GM21619 (cell line): ENCODE measurements at regions not wholly inside any gene's neighbourhood (a gene's known extent, or its start where the extent isn't known, plus 50 kb on each side); places are given as distances from the start of the nearest gene placed in this dataset.
"Not testable (repeated sequence)": the region's sequence is repeated elsewhere in the genome, so short reads cannot be mapped to it uniquely, and the experiment has no call there.

Experiments used
- ATAC-seq: cut with Tn5 transposase; IDR thresholded peaks from one replicate; pipeline ENCODE4 v1.9.1; 2021; ENCODE audit not compliant: unreplicated experiment

DNA sequence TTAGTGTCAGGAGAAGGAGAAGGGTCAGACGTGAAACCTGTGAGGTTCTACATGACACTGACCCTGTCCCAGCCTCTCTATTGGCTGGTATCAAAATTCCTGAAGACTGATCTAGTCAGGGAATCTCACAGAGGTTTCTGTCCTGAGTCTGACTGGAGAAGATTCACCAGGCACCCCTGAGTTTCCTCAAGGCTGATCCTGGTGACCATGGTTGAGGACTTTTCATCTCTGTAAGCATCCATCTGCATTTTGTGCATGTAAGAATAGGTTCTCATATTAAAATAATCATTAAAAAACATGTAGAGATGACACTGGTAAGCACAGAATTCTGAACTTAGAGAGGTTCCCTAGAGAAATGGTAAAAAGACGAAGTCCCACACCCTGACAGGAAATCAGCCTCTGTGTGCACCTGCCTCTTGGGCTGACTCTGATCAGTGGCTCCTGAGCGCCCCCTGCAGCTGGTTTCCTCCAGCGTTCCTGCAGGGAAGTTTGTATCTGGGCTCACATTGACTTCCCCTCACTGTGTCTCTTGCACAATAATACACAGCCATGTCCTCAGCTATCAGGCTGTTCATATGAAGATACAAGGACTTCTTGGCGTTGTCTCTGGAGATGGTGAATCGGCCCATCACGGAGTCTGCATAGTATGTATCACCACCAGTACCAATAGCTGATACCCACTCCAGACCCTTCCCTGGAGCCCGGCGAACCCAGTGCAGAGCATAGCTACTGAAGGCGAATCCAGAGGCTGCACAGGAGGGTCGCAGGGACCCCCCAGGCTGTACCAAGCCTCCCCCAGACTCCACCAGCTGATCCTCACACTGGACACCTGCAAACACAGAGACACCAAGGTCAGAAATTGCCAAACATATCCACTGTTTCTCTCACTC lies 991.9 kb downstream of the TMEM121 start:
- ATAC-seq, result no peak

- not testable (repeated sequence) for ATAC-seq
Measured at GRCh38 chr14:106522118-106522517, 995.7 kb downstream of the TMEM121 start.

GRCh38 chr14:106522990-106523389 lies 996.6 kb downstream of the TMEM121 start:
- ATAC-seq, result no peak

GRCh38 chr14:106528717-106529116 lies 1002.3 kb downstream of the TMEM121 start:
- no peak for ATAC-seq

DNA sequence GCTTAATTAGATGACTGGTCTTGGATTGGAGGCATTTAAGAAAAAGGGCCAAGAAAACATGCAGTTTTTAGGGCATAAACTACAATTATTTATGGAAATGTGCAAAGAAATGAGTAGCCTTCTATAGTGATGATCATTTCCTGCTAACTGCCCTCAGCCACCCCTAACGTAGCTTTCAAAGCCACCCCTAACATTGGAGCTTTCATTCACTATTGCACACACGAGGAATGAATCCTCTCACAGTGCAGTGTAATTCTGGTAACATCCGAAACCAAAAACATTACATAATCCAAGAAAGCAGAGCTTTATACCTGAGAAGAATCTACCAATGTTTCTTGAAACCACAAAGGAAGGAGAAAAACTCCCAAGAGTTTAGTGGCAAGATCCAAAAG lies 1003.6 kb downstream of the TMEM121 start:
- no peak for ATAC-seq

GRCh38 chr14:106530423-106531107 lies 1004.2 kb downstream of the TMEM121 start:
- ATAC-seq, result peak; percentile 81

GRCh38 chr14:106537597-106537996 lies 1011.2 kb downstream of the TMEM121 start:
- not testable (repeated sequence) for ATAC-seq

- ATAC-seq, result no peak
Measured at GRCh38 chr14:106538201-106538600, 1011.8 kb downstream of the TMEM121 start.

GRCh38 chr14:106547735-106548434 lies 1021.5 kb downstream of the TMEM121 start:
- no peak for ATAC-seq

- ATAC-seq, result no peak
Measured at GRCh38 chr14:106549064-106549463, 1022.7 kb downstream of the TMEM121 start.

GRCh38 chr14:106551265-106551664 lies 1024.9 kb downstream of the TMEM121 start:
- no peak for ATAC-seq

DNA sequence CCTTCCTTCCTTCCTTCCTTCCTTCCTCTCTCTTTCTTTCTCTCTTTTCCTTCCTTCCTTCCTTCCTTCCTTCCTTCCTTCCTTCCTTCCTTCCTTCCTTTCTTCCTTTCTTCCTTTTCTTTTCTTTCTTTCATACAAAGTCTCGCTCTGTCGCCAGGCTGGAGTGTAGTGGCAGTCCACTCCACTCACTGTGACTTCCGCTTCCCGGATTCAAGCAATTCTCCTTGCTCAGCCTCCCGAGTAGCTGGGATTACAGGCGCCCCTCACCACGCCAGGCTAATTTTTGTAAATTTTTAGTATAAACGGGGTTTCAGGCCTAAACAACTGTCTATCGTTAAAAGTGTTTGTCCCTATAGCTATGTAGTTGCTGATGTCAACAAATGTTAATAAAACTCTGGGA lies 1029.8 kb downstream of the TMEM121 start:
- ATAC-seq, result not testable (repeated sequence)

DNA sequence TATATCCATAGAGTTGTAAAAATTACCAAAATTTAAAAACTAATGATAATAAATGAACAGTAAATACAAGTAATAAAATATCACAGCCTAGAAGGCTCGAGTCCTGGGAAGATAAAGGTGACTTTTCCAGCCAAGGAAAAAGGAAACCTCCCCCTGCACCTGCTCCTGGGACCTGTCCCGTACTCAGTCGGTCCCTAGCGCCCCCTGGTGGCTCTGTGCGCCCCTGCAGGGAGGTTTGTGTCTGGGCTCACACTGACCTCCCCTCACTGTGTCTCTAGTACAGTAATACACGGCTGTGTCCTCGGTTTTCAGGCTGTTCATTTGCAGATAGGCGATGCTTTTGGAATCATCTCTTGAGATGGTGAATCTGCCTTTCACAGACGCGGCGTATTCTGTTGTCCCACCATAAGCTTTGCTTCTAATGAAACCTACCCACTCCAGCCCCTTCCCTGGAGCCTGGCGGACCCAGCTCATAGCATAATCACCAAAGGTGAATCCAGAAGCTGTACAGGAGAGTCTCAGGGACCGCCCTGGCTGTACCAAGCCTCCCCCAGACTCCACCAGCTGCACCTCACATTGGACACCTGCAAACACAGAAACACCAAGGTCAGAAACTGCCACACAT lies 1030.4 kb downstream of the TMEM121 start:
- ATAC-seq, result no peak

DNA sequence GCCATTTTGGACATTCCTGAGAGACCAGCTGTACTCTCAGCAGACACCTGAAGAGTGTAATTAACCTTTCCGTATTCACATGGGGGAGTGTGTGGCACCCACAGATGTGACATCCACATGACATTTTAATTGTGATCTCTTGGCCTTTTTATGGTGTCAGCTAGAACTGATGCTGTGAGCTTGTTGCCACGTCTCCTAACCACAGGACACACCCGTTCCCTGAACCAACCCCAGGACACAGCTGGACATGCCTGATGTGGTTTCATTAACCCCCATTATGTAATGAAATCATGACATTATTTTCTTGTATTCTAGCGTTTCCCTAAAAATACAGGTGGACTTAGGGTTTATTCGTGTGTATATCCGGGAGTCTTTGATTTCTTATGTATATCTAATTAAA lies 1036.1 kb downstream of the TMEM121 start:
- ATAC-seq, result no peak

DNA sequence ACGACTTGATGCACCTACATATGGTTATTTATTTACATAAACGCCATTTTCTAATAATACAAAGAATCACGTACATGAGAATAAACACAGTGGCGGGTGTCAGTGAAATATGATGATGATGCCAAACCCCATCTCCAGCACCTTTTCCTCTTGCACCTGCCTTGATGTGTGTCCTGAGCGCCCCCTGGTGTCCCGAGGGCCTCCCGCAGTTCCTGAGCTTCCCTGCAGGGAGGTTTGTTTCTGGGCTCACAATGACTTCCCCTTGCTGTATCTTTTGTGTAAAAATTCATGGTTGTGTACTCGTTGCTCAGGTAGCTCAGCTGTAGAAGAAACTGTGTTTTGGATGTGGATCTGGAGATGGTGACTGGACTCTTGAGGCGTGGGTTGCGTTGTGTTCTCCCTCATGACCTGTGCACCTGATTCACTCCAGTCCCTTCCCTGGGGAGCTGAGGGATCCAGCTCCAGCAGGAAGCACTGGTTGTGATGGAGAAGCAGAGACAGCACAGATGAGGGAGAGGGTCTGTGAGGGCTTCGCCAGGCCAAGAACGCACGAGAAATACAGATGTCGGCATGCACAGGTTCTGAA lies 1037.8 kb downstream of the TMEM121 start:
- no peak for ATAC-seq

DNA sequence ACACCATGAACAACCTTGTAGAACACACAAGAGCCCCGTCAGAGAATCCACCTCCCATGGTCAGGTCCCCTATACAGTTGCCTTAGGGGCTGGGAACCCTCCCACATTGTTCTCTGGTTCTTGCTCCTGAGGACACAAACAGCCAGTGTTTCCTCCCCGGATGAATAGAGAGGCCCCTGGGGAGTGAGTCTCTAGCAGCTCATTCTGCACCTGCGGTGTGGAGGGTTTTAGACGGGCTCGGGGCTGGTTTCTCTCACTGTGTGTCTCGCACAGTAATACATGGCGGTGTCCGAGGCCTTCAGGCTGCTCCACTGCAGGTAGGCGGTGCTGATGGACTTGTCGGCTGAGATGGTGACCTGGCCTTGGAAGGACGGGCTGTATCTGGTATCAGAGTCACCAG lies 1052.1 kb downstream of the TMEM121 start:
- ATAC-seq, result no peak

DNA sequence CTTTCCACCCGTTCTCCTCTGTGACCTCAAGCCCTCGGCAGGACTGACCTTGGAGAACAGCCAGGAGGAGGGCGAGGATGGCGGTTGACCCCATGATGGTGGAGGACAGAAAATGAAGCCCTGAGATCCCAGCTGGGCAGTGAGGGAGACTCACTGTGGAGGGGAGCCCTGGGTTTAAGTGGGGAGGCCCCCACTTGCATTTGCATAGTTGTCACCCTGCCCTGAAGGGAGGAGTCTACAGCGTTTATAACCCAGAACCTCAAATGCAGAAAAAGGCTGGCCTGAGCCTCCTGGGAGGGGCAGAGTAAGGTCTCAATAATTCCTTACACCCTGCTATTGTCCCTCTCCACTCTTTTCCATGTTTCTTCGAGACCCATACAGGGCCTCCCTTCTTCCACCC lies 1052.7 kb downstream of the TMEM121 start:
- no peak for ATAC-seq

GRCh38 chr14:106585692-106586091 lies 1059.3 kb downstream of the TMEM121 start:
- ATAC-seq, result no peak

GRCh38 chr14:106586098-106586704 lies 1059.8 kb downstream of the TMEM121 start:
- no peak for ATAC-seq

GRCh38 chr14:106591539-106591938 lies 1065.2 kb downstream of the TMEM121 start:
- ATAC-seq, result not testable (repeated sequence)
